Left ventricle myocardium inferior (tissue), 1 donor: ENCODE measurements at regions not wholly inside any gene's neighbourhood (a gene's known extent, or its start where the extent isn't known, plus 50 kb on each side); places are given as distances from the start of the nearest gene placed in this dataset.

Experiments used
- DNase-seq: peaks from one replicate; pipeline ENCODE4 v3.0.0-alpha.2; 2020
- H3K27ac ChIP-seq: fragments of 200-600 bp; replicated peaks from 2 replicates; pipeline ENCODE4 v1.8.0; 2021
- H3K27me3 ChIP-seq: fragments of 200-600 bp; 2 replicates; pipeline ENCODE4 v1.8.0; 2021; ENCODE audit warnings: low read depth
- H3K36me3 ChIP-seq: fragments of 200-600 bp; 2 replicates; pipeline ENCODE4 v1.8.0; 2021
- H3K4me1 ChIP-seq: fragments of 200-600 bp; 2 replicates; pipeline ENCODE4 v1.8.0; 2021
- H3K4me3 ChIP-seq: fragments of 200-600 bp; 2 replicates; pipeline ENCODE4 v1.8.0; 2021; ENCODE audit warnings: mild to moderate bottlenecking, moderate library complexity
- H3K9me3 ChIP-seq: fragments of 200-600 bp; replicated peaks from 2 replicates; pipeline ENCODE4 v1.8.0; 2021
- CTCF ChIP-seq: fragments of 200-600 bp; IDR thresholded peaks from 2 replicates; pipeline ENCODE4 v1.8.0; 2021; ENCODE audit warnings: antibody characterized with exemption, mild to moderate bottlenecking, borderline replicate concordance
- intact Hi-C: fragments of 100-400 bp; cut with micrococcal nuclease; formaldehyde crosslinking; loops from one replicate; pipeline ENCODE4 v1.11.0; 2022
- donor health status: DM: no; HTN: yes; CAD: no; lungs with severe emphysema.

- no peak overlapping the region for H3K27ac ChIP-seq
- no peaks in the 10 kb centered on the region for H3K27me3 ChIP-seq
- intact Hi-C loops = no loop called here
- no peak for TF ChIP-seq CTCF
- H3K4me1 ChIP-seq = no peaks in the 10 kb centered on the region
- no peak overlapping the region for H3K4me3 ChIP-seq
- peak; percentile 21 for DNase-seq
- H3K36me3 ChIP-seq = no peaks in the 10 kb centered on the region
- H3K9me3 ChIP-seq = peaks cover 18% of the 10 kb centered on the region
Observed at GRCh38 chr16:64615630-64616280, 506.1 kb downstream of the CDH11 start.

- intact Hi-C loops = no loop called here
- no peaks in the 10 kb centered on the region for H3K4me1 ChIP-seq
- no peaks in the 10 kb centered on the region for H3K9me3 ChIP-seq
- H3K36me3 ChIP-seq = no peaks in the 10 kb centered on the region
- no peaks in the 10 kb centered on the region for H3K27me3 ChIP-seq
- H3K4me3 ChIP-seq = no peak overlapping the region
- no peak overlapping the region for H3K27ac ChIP-seq
- no peak for TF ChIP-seq CTCF
- DNase-seq = no peak
Observed at GRCh38 chr16:64596196-64596595, 525.7 kb downstream of the CDH11 start.

- H3K27me3 ChIP-seq = no peaks in the 10 kb centered on the region
- no peak for DNase-seq
- TF ChIP-seq CTCF = no peak
- no peaks in the 10 kb centered on the region for H3K36me3 ChIP-seq
- intact Hi-C loops = no loop called here
- H3K9me3 ChIP-seq = no peaks in the 10 kb centered on the region
- H3K4me1 ChIP-seq = no peaks in the 10 kb centered on the region
- H3K4me3 ChIP-seq = no peak overlapping the region
- no peak overlapping the region for H3K27ac ChIP-seq
Observed at GRCh38 chr16:64590513-64590912, 531.4 kb downstream of the CDH11 start.

- no peak overlapping the region for H3K4me3 ChIP-seq
- H3K27me3 ChIP-seq = no peaks in the 10 kb centered on the region
- H3K4me1 ChIP-seq = no peaks in the 10 kb centered on the region
- no peak for TF ChIP-seq CTCF
- H3K36me3 ChIP-seq = no peaks in the 10 kb centered on the region
- no peak for DNase-seq
- intact Hi-C loops = no loop called here
- no peak overlapping the region for H3K27ac ChIP-seq
- H3K9me3 ChIP-seq = no peaks in the 10 kb centered on the region
Observed at GRCh38 chr16:64589836-64590235, 532.0 kb downstream of the CDH11 start.

GRCh38 chr16:64586781-64587180, 535.1 kb downstream of the CDH11 start:
- H3K27me3 ChIP-seq = no peaks in the 10 kb centered on the region
- no peak for TF ChIP-seq CTCF
- intact Hi-C loops = no loop called here
- no peak overlapping the region for H3K4me3 ChIP-seq
- no peak for DNase-seq
- no peaks in the 10 kb centered on the region for H3K36me3 ChIP-seq
- no peaks in the 10 kb centered on the region for H3K4me1 ChIP-seq
- H3K9me3 ChIP-seq = no peaks in the 10 kb centered on the region
- no peak overlapping the region for H3K27ac ChIP-seq
